CD4-positive, alpha-beta T cell treated with Interleukin-15 for 1 hour (primary cell): ENCODE measurements at regions not wholly inside any gene's neighbourhood (a gene's known extent, or its start where the extent isn't known, plus 50 kb on each side); places are given as distances from the start of the nearest gene placed in this dataset.

ENCODE experiments used
- DNase-seq: peaks from one replicate; pipeline ENCODE4 v3.0.0-alpha.2; 2020

GRCh38 chr22:49026494-49027367, 800.9 kb downstream of the BRD1 start:
- DNase-seq: no peak

GRCh38 chr22:49025791-49026493, 801.7 kb downstream of the BRD1 start:
- no peak for DNase-seq

GRCh38 chr22:49024775-49025440, 802.8 kb downstream of the BRD1 start:
- DNase-seq: no peak

- DNase-seq: no peak
These were observed 803.5 kb downstream of the BRD1 start for GRCh38 chr22:49023879-49024774.

- no peak for DNase-seq
These were observed 804.4 kb downstream of the BRD1 start for GRCh38 chr22:49023161-49023878.

- no peak for DNase-seq
These were observed 804.9 kb downstream of the BRD1 start for GRCh38 chr22:49022816-49023160.

- DNase-seq: no peak
These were observed 805.5 kb downstream of the BRD1 start for GRCh38 chr22:49021926-49022815.

- no peak for DNase-seq
These were observed 806.3 kb downstream of the BRD1 start for GRCh38 chr22:49021131-49021925.

GRCh38 chr22:49019737-49020713, 807.6 kb downstream of the BRD1 start:
- no peak for DNase-seq

- no peak for DNase-seq
These were observed 809.1 kb downstream of the BRD1 start for GRCh38 chr22:49018601-49019000.

- DNase-seq: no peak
These were observed 810.0 kb downstream of the BRD1 start for GRCh38 chr22:49017482-49018329.

- DNase-seq: no peak
These were observed 810.7 kb downstream of the BRD1 start for GRCh38 chr22:49016909-49017481.

GRCh38 chr22:49015993-49016908, 811.4 kb downstream of the BRD1 start:
- DNase-seq: no peak

GRCh38 chr22:49015459-49015858, 812.2 kb downstream of the BRD1 start:
- no peak for DNase-seq

GRCh38 chr22:49014227-49015201, 813.2 kb downstream of the BRD1 start:
- DNase-seq: no peak
